Head of caudate nucleus (tissue), 42 donors: ENCODE measurements at regions not wholly inside any gene's neighbourhood (a gene's known extent, or its start where the extent isn't known, plus 50 kb on each side); places are given as distances from the start of the nearest gene placed in this dataset.

Source experiments
- DNase-seq, 42 donors: peaks; one replicate each; pipeline versions ENCODE4 v3.0.0 to v3.0.0-alpha.2; 2020 to 2021; ENCODE audit warnings: mixed read lengths in 7 of 42
- intact Hi-C: fragments of 100-400 bp; cut with DNase I; formaldehyde crosslinking; loops from one replicate; pipeline ENCODE4 v1.15.0; 2022

DNA sequence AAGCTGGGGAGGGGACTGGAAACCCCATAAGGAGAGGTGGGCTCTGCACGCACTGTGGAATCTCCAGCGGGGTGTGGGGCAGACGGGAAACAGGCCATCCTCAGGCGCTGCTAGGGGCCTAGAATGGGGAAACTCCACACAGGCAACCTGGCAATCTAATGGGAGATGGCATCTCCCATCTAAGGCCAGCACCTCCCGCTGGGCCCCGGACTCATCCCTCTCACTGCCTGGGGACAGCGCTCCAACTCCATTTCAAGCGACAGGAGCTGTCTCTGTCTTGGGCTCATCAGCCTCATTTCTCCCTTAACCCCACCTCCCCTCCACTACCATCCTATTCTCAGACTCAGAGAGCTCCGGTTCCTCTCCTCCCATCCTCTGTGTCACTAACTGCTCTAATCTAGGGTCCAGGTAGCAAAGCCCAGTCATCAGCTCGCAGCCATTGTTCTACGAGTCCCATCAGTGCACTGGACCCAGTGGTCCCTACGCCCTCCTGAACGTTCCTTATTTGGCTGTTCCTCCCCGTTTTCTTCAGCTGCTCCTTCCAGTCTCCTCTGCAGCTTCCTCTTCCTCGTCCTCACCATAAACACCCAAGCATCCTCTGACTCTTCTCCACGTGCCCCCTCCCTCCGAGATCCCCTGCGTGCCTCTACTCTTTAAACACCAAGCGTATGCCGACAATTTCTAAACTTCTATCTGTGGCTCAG is 93.4 kb upstream of the CASZ1 start:
- intact Hi-C loops, result no loop called here
- no peak for DNase-seq

DNA sequence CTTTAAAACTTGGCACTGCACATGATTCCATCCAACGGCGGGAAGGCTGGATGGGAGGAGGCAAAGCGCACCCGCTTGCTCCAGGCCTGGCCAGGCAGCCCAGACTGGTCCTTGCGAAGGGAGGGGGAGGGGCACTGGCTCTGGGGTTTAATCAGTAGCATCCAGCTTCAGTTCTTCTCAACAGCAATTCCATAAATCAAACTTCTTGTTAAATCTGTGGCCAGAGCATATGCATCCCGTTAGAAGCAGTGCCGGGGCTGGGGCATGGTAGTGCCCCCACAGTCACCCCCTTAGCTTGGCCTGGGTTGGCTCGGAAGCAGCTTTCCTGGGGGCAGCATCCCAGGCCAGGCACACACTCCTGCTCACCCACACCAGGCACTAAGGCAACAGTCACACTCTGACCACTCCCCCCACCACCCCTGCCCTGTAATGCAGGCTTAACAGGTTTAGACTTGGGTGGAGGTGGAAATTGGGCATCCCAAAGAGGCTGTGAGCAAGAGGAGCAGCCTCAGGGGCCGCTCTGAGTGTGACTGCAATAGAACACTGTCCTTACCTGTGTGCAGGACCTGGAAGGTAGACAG is 94.1 kb upstream of the CASZ1 start:
- no peak for DNase-seq
- intact Hi-C loops, result no loop called here

- no peak for DNase-seq
- intact Hi-C loops, result no loop called here
These were observed 94.6 kb upstream of the CASZ1 start for GRCh38 chr1:10891091-10891490.

- intact Hi-C loops, result no loop called here
- no peak for DNase-seq
These were observed 96.0 kb upstream of the CASZ1 start for GRCh38 chr1:10892138-10893065.

DNA sequence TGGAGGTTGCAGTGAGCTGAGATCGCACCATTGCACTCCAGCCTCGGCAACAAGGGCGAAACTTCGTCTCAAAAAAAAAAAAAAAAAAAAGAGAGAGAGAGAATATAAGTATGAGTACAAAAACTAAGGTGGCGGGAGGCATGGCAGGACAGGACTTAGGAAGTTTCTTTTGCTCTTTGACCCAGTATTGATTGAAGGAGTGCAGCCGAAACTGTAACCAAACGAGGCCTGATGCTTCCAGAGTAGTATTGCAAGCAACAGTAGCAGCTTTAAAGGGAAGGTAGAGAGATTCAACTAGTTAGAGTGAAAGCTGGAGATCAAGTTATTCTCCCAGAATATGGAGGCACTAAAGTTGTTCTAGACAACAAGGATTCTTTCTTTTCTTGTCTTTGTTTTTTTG is 99.2 kb upstream of the CASZ1 start:
- DNase-seq, result no peak
- intact Hi-C loops, result no loop called here

- no peak for DNase-seq
- intact Hi-C loops, result no loop called here
These were observed 100.2 kb upstream of the CASZ1 start for GRCh38 chr1:10896673-10897072.

DNA sequence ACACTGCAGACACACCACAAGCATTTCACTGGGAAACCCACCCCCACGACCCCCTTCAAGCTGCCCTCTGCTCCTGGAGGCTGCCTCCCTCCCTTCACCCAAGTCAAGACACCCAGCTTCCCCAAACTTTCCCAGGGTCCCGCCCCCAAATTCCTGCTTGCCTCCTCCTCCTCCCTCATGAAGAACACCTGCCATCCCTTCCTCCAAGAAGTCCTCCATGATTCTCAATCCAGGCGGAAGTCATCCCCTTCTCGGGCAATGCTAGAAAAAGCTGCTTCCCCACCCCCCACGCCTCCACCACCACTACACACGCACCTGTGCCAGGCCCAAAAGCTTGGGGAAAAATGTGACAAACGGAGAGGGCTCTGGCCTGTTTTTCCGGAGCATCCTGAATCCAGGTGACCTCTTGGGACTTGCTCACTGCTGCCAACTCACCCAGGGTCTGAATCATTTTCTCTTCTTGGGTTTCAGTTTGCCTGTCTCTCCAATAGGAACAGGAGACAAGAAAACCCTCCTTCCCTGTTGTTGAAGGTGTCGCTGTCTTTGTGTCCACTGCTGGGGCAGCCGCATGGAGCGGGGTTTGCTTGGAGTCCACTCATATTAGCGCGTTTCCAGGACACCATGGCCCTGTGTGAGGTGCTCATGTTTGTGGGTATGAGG is 101.0 kb upstream of the CASZ1 start:
- DNase-seq, result no peak
- intact Hi-C loops, result no loop called here

GRCh38 chr1:10897981-10898728 is 101.7 kb upstream of the CASZ1 start:
- intact Hi-C loops, result no loop called here

GRCh38 chr1:10898921-10899320 is 102.5 kb upstream of the CASZ1 start:
- DNase-seq, result no peak
- intact Hi-C loops, result no loop called here

More at GRCh38 chr1:10897981-10898728, 101.7 kb upstream of the CASZ1 start:
- DNase-seq, result no peak

DNA sequence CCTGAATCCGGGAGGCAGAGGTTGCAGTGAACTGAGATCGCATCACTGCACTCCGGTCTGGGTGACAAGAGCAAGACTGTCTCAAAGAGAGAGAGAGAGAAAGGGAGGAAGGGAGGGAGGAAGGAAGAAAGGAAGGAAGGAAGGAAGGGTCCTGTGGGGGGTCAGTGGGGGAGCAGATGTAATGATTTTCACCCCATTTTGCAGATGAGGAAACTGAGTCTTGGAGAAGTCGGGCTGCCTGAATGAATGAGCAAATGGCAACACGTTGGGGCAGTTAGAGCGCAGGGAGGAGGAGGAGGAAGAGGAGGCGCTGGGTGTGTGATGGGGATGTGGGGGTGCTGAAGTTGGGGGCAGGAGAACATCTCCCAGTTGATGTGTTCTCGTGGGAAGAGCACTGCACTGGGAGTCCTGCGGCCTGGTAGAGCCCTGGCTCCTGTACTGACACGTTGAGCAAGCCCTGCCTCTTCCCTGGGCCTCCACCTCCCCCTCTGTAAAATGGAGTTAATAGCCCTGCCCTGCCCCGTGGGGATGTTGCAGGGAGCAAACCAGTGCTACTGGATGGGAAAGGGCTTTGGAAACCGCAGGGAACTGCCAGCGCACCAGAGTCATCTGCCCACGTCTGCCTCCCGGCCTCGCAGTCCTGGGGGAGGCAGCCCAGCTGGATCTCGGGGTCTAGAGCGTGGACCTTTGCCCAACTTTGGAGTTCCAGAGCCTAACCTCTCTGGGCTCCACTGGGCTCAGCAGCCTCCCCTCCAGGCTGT is 103.2 kb upstream of the CASZ1 start:
- no peak for DNase-seq
- intact Hi-C loops, result no loop called here

GRCh38 chr1:10900251-10900651 is 103.8 kb upstream of the CASZ1 start:
- intact Hi-C loops, result no loop called here
- DNase-seq, result peak in 3 of 42 donors; percentile 15 to 44 (median 39)

GRCh38 chr1:10900691-10901090 is 104.2 kb upstream of the CASZ1 start:
- DNase-seq, result no peak
- intact Hi-C loops, result no loop called here

GRCh38 chr1:10901091-10901890 is 104.8 kb upstream of the CASZ1 start:
- intact Hi-C loops, result no loop called here

DNA sequence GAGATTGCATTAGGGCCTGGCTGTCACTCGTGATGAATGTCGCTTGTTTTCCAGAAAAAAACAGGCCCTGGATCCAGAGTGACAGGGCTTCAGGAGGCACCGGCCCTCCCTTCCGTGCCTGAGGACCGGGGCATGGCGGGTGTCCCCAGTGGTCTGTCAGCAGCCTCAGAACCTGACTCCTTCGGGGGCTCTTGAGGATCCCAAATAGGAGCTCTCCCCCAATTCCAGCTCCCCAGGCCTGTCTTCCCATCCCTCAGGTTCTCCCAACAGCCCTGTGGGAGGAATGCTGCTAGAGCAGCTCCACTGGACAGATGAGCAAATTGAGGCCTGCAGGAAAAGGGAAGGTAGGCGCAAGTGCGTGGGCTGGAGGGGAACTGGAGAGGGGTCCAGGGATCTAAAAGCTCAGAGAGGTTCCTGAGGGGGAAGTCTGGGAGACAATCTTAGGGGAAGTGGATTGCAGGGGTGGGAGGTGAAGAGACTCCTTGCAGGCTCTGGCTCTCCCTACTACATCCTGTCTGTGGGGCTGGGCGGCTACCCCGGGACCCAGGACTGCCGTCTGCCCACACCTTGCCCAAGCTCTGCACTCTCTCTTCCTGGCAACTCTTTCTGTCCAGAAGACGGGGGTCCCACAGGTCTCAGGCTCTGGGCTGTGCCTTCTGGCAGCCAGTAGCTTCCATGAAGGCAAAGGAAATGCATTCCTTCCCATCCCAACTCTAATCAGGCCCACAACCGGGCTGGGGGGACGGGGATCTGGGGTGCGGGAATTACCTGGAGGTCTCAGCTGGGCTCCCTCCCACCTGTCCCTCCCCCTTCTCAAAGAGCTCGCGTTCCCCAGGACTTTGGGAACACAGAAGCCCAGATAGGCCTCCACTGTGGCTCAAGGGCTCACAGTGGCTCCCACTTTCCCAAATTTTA is 105.7 kb upstream of the CASZ1 start:
- intact Hi-C loops, result no loop called here
- DNase-seq, result no peak

More at GRCh38 chr1:10901091-10901890, 104.8 kb upstream of the CASZ1 start:
- no peak for DNase-seq

DNA sequence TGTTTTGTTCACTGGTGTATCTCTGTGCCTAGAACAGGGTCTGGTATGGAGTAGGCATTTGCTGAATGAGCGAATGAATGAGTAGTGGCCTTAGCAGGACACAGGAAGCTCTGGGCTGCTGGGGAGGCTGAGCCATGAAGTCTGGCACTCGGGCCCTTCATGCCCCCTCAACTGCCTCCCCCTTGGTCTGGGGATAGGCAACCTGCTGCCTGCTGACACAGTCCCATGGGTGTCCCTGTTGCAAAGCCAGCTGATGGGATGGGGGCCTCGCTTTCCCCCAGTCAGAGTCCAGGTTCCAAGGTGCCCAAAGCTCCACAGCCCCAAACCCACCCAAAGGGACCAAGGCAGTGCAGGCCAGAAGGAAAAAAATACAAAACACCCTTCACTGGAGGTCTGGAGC is 107.0 kb upstream of the CASZ1 start:
- intact Hi-C loops, result no loop called here
- DNase-seq, result peak in 1 of 42 donors; percentile 14

DNA sequence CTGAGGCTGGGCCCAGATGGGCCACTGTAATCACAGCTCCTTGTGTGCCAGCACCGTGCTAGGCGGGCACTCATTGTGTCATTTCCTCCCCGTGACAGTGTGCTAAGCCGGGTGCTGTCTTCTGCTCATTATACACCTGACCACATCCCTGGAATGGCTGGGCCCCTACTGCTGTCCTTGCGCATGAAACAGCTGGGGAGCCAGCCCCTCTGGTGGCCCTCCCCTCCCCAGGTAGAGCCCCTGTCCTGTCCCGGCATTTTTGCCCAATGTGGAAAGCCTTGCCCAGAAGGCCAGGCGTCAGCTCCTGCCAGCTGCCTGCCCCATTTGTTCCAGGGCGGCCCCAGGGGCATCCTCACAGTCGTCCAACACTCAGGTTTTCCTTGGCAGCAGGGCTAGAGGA is 107.4 kb upstream of the CASZ1 start:
- intact Hi-C loops, result no loop called here
- DNase-seq, result no peak
